ENCODE measurements at regions not wholly inside any gene's neighbourhood (a gene's known extent, or its start where the extent isn't known, plus 50 kb on each side); places are given as distances from the start of the nearest gene placed in this dataset.

DNA sequence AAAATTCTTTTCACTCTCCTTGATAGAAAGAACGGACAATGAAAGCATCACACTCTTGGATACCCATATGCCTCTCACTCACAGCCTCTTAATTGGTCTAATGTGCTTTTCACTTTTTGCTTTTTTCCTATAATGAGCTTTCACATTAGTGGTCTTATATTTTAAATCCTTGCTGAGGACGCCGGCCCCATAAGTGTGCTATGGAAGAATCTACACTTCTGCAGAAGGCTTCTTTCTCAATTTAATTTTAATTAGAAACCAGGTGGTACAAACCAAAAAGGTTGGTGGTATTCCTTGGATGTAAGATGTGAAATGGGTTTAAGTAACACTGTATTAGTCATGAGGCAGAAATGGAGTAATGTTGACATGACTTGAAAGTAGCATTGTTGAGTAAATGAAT, 190.6 kb upstream of the NFIA start:
- H3K9me3 Mint-ChIP-seq = no peaks in the 10 kb centered on the region
- no peak overlapping the region for H3K4me3 Mint-ChIP-seq
- H3K27ac Mint-ChIP-seq = no peak overlapping the region
- H3K27me3 Mint-ChIP-seq = peaks cover 9% of the 10 kb centered on the region
- H3K36me3 Mint-ChIP-seq = no peaks in the 10 kb centered on the region
- TF ChIP-seq, protein P1, sequence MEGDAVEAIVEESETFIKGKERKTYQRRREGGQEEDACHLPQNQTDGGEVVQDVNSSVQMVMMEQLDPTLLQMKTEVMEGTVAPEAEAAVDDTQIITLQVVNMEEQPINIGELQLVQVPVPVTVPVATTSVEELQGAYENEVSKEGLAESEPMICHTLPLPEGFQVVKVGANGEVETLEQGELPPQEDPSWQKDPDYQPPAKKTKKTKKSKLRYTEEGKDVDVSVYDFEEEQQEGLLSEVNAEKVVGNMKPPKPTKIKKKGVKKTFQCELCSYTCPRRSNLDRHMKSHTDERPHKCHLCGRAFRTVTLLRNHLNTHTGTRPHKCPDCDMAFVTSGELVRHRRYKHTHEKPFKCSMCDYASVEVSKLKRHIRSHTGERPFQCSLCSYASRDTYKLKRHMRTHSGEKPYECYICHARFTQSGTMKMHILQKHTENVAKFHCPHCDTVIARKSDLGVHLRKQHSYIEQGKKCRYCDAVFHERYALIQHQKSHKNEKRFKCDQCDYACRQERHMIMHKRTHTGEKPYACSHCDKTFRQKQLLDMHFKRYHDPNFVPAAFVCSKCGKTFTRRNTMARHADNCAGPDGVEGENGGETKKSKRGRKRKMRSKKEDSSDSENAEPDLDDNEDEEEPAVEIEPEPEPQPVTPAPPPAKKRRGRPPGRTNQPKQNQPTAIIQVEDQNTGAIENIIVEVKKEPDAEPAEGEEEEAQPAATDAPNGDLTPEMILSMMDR (conservative IDR thresholded peaks at IDR 0.05) = no peak
- peaks cover 36% of the 10 kb centered on the region for H3K4me1 Mint-ChIP-seq (ENCODE audit: unreplicated experiment)
- no peak for DNase-seq (ENCODE audit: extremely low spot score, unreplicated experiment)

DNA sequence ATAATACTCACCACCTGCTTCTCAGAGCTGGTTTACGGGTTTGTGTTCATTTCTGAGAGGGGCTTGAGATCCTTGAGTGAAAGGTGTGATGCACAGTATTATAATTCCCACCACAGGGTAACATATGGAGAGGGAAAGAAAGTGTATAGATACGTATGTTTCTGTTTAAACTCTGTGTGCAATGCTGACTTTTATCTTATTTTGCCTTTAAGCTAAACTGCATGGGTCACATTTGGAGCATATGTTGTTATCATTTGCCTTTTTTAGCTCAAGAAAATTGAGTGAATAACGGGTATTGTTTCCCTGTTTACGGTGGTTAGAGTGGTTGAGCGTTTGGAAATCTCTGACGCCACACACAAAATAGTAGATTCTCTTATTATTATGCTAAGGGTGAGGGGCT, 191.1 kb upstream of the NFIA start:
- H3K9me3 Mint-ChIP-seq = no peaks in the 10 kb centered on the region
- TF ChIP-seq, protein P1 (conservative IDR thresholded peaks at IDR 0.05) = no peak
- no peaks in the 10 kb centered on the region for H3K36me3 Mint-ChIP-seq
- H3K27me3 Mint-ChIP-seq = peaks cover 14% of the 10 kb centered on the region
- no peak overlapping the region for H3K27ac Mint-ChIP-seq
- no peak overlapping the region for H3K4me3 Mint-ChIP-seq
- peaks cover 41% of the 10 kb centered on the region for H3K4me1 Mint-ChIP-seq (ENCODE audit: unreplicated experiment)
- DNase-seq (ENCODE audit: extremely low spot score, unreplicated experiment) = no peak

DNA sequence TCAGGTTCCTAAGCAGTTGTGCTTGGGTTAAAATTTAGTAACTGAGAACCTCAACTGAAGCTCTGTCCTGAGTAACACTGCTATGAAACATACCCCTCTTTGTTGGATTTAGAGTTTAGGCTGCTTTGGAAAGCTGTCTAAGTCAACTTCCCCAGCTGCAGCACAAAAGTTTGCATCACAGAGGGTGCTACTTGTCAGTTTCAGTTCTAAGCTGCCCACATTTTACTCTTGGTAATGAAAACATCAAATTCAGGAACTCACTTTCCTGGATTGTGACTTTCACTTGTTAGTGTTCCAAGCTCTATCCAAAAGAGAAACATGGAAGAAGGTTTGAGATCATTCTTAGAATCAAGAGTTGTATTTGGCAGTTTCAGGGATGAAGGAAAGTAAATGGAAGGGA, 191.7 kb upstream of the NFIA start:
- Mint-ChIP-seq H3K9me3 (no peaks in the 10 kb centered on the region), H3K4me1 (ENCODE audit: unreplicated experiment) (peaks cover 46% of the 10 kb centered on the region), H3K36me3 (no peaks in the 10 kb centered on the region), H3K4me3 (no peak overlapping the region), H3K27ac (no peak overlapping the region), H3K27me3 (peaks cover 14% of the 10 kb centered on the region)
- DNase-seq (ENCODE audit: extremely low spot score, unreplicated experiment) = no peak
- TF ChIP-seq, protein P1 (conservative IDR thresholded peaks at IDR 0.05) = no peak

- Mint-ChIP-seq H3K9me3 (no peaks in the 10 kb centered on the region), H3K27me3 (peaks cover 21% of the 10 kb centered on the region), H3K36me3 (no peaks in the 10 kb centered on the region), H3K4me3 (no peak overlapping the region), H3K4me1 (ENCODE audit: unreplicated experiment) (peaks cover 51% of the 10 kb centered on the region), H3K27ac (no peak overlapping the region)
- TF ChIP-seq, protein P1 (conservative IDR thresholded peaks at IDR 0.05) = no peak
- DNase-seq (ENCODE audit: extremely low spot score, unreplicated experiment) = no peak
Measured at GRCh38 chr1:60889709-60890108, 192.7 kb upstream of the NFIA start.

- Mint-ChIP-seq H3K27me3 (peaks cover 18% of the 10 kb centered on the region), H3K27ac (no peak overlapping the region), H3K4me3 (no peak overlapping the region), H3K9me3 (no peaks in the 10 kb centered on the region), H3K4me1 (ENCODE audit: unreplicated experiment) (peaks cover 35% of the 10 kb centered on the region), H3K36me3 (no peaks in the 10 kb centered on the region)
- TF ChIP-seq, protein P1 (conservative IDR thresholded peaks at IDR 0.05) = no peak
- no peak for DNase-seq (ENCODE audit: extremely low spot score, unreplicated experiment)
Measured at GRCh38 chr1:60888126-60888525, 194.2 kb upstream of the NFIA start.

DNA sequence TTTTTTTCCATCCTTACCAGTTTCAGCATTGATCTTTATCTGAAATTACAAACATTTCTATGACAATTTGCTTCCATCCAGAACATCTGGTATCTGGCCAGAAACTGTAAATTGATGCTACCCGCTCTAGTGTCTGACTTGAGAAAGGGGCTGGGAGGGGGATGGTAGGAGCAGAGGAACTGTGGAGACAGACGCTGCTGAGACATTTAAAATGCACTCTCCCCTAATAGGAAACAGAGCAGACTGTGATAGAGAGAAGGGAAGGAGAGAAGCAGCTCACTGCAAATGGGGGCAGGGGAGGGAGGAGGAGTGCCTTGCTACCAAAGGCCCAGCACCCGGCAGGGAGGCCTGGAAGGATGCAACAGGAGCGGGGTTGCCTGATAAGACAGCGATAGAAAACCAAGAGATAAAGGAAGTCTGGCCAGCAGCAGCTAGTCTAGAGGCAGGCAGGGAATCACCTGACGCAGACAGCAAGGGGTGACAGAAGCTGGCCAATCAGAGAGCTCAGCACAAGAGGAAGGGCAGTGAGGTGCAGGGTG, 195.5 kb upstream of the NFIA start:
- DNase-seq (ENCODE audit: extremely low spot score, unreplicated experiment) = no peak
- peak overlapping the region; percentile 11 for H3K4me3 Mint-ChIP-seq

More for the DNA sequence above, 195.5 kb upstream of the NFIA start:
- H3K4me1 Mint-ChIP-seq (ENCODE audit: unreplicated experiment) = peaks cover 29% of the 10 kb centered on the region
- peak overlapping the region; percentile 35 for H3K27ac Mint-ChIP-seq
- H3K9me3 Mint-ChIP-seq = no peaks in the 10 kb centered on the region
- peaks cover 18% of the 10 kb centered on the region for H3K27me3 Mint-ChIP-seq
- TF ChIP-seq, protein P1 (conservative IDR thresholded peaks at IDR 0.05) = no peak
- H3K36me3 Mint-ChIP-seq = no peaks in the 10 kb centered on the region
